ENCODE measurements at regions not wholly inside any gene's neighbourhood (a gene's known extent, or its start where the extent isn't known, plus 50 kb on each side); places are given as distances from the start of the nearest gene placed in this dataset.

DNA sequence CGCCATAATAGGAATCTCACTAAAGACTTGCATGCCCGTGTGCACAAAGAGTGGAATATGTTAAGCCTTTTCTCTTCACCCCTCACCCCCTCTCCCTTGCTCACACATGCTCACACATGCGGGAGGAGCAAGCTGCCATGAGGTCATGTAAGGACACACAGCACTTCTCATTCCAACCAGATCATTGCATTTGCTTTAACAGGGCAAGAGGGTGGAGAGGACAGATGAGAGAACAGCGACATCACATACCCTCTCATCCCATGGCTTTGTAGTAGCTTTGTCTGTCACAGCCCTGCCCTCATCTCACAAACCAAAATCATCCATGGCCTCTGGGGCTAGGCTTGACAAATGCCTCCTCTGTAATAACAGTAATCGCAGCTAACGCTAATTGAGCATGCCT is 145.6 kb upstream of the FRY start:
- no peaks in the 10 kb centered on the region for H3K9me3 ChIP-seq
- H3K27me3 ChIP-seq, result no peaks in the 10 kb centered on the region
- H3K4me3 ChIP-seq, result no peak overlapping the region
- no peaks in the 10 kb centered on the region for H3K36me3 ChIP-seq
- DNase-seq, result no peak

DNA sequence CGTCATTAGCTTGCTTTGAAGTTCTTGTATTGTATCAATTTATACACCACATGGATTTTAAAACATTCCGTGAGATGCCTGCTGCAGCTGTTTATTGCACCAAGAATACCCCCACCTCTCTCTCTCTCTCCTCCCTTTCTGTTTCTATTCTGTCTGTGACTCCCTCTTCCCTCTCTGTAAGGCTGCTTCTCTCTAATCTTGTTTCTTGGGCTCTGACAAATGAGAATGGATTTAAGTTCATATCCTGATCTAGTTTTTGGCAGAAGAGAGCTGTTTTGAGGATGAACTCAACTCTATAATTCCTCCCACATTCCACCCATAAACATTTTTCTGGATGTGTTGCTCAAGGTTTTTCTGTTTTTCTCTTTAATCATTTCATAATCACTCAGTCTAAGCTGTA is 144.3 kb upstream of the FRY start:
- no peak for DNase-seq
- no peak overlapping the region for H3K4me3 ChIP-seq
- H3K36me3 ChIP-seq, result no peaks in the 10 kb centered on the region
- H3K9me3 ChIP-seq, result no peaks in the 10 kb centered on the region
- no peaks in the 10 kb centered on the region for H3K27me3 ChIP-seq

DNA sequence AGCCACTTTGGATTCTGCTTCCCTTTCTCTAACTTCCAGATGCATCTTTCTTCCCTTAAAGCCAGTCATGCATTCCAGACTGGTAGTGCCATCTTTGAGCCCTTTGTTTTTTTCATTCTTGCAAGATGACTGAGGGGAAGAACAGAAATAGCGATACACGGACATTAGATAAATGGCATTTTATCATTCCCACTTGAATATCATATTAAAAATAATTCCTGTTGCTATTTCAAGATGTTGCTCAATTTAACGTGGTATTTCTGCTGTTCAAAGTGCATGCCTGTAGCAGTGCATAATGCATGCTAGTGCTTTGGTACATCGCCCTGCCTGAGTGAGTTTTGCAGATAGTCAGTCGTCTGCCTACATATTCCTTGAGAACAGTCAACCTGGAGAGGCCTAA is 140.6 kb upstream of the FRY start:
- Histone ChIP-seq H3K36me3 (no peaks in the 10 kb centered on the region), H3K4me3 (no peak overlapping the region), H3K9me3 (no peaks in the 10 kb centered on the region), H3K27me3 (no peaks in the 10 kb centered on the region)
- no peak for DNase-seq

DNA sequence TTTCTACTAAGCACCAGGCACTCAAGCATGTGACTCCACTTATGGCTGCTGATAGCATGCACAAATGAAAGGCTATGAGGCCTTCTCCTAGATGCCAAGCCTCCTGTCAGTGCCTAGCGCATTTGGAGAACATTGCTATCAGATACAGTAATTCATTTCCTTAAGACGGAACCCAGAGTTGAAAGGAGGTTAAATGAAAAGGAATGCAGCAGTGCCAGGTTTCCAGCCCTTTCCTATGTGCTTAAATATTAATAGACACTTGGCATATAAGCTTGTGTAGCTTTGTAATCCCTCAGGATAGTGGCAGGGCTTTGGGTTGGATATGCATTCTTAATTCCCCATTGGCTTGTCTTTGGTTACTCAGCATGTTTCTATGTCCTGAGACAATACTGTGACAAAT is 140.1 kb upstream of the FRY start:
- no peaks in the 10 kb centered on the region for H3K27me3 ChIP-seq
- DNase-seq, result no peak
- no peaks in the 10 kb centered on the region for H3K9me3 ChIP-seq
- no peaks in the 10 kb centered on the region for H3K36me3 ChIP-seq
- no peak overlapping the region for H3K4me3 ChIP-seq

DNA sequence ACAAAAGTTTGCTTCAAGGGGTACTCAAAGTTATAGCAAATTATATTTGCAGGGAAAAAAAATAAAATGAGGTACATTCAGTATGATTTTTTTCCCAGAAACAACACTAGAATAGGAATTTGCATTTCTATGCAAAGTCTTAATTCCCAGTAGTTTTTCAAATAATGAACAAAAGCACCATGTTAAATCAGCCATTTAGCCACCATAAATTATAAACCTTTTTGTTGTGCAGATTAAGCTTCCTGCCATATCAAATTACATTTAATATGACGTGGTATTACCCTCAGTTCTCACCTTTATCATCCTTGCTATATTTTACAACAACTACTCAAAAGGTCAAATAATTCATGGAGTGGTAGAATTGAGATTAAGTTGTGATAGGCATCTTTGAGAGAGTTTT is 136.6 kb upstream of the FRY start:
- DNase-seq, result no peak
- no peaks in the 10 kb centered on the region for H3K27me3 ChIP-seq
- no peaks in the 10 kb centered on the region for H3K36me3 ChIP-seq
- no peak overlapping the region for H3K4me3 ChIP-seq
- no peaks in the 10 kb centered on the region for H3K9me3 ChIP-seq

DNA sequence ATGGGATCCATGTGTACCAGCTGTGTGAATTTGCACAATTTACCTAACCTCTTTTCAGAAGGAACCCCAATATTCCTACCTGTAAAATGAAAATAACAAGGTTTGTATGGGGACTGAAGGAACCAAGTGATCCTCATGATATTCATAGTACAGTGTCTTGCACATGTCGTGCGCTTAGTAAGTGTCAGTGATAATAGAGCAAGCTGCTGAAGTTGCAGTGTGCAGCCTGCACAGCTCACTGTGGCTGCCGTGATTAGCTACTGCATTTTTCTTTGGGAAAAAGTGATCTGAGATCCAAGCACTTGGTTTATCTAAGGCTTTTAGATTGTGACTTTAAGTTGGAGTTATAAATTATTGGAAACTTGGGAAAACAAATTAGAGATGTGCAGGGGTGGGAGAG is 135.9 kb upstream of the FRY start:
- Histone ChIP-seq H3K9me3 (no peaks in the 10 kb centered on the region), H3K27me3 (no peaks in the 10 kb centered on the region), H3K4me3 (no peak overlapping the region), H3K36me3 (no peaks in the 10 kb centered on the region)
- no peak for DNase-seq

DNA sequence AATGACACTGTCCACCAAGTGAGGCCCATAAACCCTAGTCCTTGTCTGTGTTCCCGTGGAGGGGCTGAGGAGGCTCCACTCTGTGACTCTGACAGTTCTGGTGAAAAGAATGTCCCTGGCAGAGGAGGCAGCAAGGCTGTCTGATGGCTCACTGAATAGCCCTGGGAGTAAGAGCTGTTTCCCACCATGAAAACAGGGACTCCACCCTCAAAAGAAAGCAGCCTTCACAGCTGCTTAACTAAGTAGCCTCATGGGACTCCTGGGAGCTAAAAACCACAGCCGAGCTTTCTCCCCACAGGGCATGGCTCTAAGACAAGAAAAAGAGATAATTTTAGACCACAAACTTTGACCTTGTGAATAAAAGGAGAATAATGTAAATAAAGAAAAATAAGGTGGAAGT is 135.1 kb upstream of the FRY start:
- DNase-seq, result peak; percentile 9
- no peaks in the 10 kb centered on the region for H3K9me3 ChIP-seq

DNA sequence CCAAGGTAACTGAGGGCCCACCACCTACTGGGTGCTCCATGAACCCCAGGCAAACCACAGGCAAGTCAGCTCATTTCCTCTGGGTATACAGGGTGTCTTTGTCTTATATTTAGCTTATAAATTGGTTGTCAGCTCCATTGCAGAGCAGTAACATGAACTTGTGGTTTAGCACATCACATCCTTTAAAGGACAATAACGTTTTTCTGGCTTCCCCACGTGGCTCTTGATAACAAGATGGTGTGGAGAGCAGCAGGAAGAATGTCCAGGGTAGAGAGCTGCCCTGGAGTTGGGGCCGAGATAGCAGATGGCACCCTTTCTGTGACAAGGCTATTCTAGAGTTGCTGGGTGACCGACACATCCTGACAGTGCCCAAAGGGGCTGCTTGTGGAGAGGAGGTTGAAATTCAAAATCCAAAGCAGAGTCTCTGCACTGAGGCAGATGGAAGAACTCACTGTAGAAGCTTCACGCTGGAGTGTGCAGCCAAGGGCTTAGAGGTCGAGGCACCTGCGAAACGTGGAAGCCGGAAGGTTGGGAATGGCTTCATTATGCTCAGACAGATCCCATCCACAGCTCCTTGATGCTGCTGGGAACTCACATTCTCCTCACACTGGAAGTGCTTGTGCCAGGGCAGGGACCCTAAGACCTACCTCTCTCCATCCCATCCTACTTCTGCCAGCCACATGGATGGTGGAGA is 133.0 kb upstream of the FRY start:
- Histone ChIP-seq H3K9me3 (no peaks in the 10 kb centered on the region), H3K27me3 (no peaks in the 10 kb centered on the region), H3K4me3 (no peak overlapping the region), H3K36me3 (no peaks in the 10 kb centered on the region)
- no peak for DNase-seq

More for the DNA sequence above, 135.1 kb upstream of the FRY start:
- H3K27me3 ChIP-seq, result no peaks in the 10 kb centered on the region
- H3K4me3 ChIP-seq, result no peak overlapping the region
- H3K36me3 ChIP-seq, result no peaks in the 10 kb centered on the region

DNA sequence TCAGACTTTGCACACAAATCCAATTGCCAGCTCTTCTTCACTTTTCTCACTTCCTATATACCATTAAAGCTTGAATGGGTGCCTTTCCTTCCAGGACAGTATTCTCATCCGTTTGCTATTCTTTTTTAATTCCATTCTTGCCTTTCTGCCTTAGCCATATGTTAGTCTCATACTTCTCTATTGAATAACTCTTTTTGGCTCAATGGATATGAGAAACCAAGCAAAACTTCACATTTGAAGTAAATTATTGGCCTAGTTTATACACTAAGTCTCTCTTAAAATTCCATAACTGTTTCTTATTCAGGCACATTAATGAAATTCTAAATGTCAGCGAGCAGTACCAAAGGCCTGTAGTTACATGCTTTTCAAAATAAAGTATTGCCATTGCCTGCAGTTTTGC is 129.6 kb upstream of the FRY start:
- no peaks in the 10 kb centered on the region for H3K36me3 ChIP-seq
- no peak overlapping the region for H3K4me3 ChIP-seq
- H3K9me3 ChIP-seq, result no peaks in the 10 kb centered on the region
- H3K27me3 ChIP-seq, result no peaks in the 10 kb centered on the region
- no peak for DNase-seq

DNA sequence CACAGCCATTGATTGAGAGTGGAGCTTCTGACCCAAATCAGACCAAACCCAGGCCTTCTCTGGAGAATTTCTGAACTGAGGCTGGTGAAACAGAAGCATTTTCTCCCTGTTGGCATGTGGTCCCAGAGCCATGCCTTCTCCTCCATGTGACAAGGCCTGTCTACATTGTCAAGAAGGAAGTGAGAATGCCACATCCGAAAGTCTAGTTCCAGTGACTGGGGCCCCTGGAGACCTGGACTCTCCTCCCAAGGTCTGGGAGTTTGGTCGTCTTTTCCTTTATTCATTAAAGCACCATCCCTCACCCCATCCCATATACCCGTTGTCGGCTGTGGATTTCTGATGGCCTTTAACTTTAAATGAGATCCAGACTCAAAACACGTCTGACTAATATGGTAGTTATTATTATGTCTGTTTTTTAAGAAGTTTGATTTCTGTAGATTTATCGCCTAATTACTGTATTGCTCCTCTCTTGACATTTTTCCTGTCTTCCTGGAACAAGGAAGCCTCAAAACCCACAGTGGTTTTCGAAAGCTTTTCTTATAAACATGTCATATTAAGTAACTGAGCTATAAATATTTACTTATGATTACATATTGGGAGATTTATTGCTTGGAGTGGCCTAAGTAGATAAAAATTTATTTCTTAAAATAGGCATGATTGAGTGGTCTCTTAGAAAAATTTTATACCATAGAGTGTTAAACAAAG is 128.3 kb upstream of the FRY start:
- Histone ChIP-seq H3K27me3 (no peaks in the 10 kb centered on the region), H3K4me3 (no peak overlapping the region), H3K9me3 (no peaks in the 10 kb centered on the region), H3K36me3 (no peaks in the 10 kb centered on the region)
- DNase-seq, result no peak

DNA sequence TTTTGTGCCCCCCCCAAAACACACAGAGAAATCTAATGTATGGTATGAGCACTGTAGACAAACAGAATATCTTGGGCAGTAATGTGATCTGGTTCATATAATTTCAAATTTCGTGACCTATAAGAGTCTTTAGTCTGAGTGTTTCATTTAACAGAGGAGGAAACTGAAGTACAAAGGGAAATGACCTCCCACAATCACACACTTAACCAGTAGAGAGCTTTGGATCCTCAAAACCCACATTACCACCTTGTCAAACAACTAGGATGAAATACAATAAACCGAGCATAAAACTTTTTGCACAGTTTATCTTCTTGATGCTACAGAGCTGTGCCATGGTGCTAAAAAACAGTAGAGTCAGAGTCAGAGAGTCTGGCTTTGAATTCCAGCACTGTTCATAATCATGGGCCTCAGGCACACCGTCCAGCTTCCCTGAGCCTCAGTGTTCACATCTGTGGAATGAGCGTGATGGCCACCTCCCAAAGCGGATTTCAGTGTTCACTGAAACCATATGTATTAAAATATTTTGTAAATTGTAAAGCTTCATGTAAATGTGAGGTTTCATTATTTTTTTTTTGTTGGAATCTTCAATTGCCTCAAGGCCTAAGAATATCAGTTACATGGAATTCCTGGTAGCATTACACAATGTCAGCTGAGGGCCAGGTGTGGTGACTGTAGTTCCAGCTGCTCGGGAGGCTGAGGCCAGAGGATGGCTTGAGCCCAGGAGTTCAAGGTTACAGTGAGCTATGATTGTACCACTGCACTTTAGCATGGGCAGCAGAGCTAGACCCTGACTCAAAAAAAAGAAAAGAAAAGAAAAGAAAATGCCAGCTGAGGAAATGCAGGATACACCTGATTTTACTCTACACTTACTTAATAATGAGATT is 126.4 kb upstream of the FRY start:
- H3K9me3 ChIP-seq, result no peaks in the 10 kb centered on the region
- no peaks in the 10 kb centered on the region for H3K27me3 ChIP-seq
- no peak overlapping the region for H3K4me3 ChIP-seq
- H3K36me3 ChIP-seq, result no peaks in the 10 kb centered on the region
- no peak for DNase-seq

DNA sequence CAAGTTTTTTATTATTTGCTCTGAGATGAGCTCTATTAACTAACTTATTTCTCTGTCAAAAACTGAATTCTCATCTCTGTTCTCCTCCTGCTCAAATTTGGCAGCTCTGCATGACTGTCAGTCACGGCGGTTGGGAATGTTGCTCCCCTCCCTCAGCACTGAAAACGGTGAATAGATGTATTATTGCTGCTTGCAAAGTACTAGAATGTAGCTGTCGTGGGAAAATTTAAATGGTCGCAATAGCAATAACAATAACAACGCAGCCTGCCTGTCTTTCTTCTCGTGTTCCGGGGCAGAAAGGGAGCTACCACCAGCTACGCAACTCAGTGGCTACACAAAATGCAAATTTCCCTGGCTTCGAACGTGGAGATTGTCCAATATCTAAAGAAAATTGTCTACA is 125.6 kb upstream of the FRY start:
- no peak overlapping the region for H3K4me3 ChIP-seq
- no peaks in the 10 kb centered on the region for H3K27me3 ChIP-seq

DNA sequence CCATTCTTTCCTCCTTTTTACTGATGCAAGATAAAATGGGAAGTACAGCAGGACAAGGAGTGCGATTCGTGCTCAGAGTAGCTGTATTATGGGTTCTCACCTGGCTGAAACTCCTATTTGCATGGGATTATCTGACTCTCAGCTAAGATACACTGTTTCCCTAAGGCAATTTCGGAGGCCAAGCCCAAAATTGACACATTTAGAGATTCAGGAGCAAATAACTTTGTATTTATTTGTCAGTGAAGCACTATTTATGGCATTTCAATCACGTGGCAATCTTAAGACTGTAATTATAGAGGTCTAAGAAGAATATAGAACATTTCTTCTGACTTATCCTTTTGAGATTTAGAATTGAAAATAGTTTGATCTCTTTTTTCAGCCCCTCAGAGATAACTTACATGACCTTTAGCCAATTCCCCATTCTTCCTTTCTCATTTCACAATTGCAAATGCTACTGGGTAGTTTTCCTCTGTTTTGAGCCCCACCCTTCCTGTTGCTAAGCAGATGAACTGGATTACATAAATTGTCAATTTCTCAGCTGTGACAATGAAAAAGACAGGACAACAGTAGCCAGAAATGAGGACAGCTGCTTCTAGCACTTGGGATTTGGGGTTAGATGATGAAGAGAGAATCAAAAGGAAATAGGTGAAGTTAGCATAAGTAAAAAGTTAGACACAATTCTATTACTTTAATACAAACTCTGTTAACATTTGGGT is 122.7 kb upstream of the FRY start:
- no peak for DNase-seq
- Histone ChIP-seq H3K36me3 (no peaks in the 10 kb centered on the region), H3K9me3 (no peaks in the 10 kb centered on the region), H3K27me3 (no peaks in the 10 kb centered on the region), H3K4me3 (no peak overlapping the region)

More for the DNA sequence above, 125.6 kb upstream of the FRY start:
- no peaks in the 10 kb centered on the region for H3K9me3 ChIP-seq
- no peaks in the 10 kb centered on the region for H3K36me3 ChIP-seq
- DNase-seq, result no peak

DNA sequence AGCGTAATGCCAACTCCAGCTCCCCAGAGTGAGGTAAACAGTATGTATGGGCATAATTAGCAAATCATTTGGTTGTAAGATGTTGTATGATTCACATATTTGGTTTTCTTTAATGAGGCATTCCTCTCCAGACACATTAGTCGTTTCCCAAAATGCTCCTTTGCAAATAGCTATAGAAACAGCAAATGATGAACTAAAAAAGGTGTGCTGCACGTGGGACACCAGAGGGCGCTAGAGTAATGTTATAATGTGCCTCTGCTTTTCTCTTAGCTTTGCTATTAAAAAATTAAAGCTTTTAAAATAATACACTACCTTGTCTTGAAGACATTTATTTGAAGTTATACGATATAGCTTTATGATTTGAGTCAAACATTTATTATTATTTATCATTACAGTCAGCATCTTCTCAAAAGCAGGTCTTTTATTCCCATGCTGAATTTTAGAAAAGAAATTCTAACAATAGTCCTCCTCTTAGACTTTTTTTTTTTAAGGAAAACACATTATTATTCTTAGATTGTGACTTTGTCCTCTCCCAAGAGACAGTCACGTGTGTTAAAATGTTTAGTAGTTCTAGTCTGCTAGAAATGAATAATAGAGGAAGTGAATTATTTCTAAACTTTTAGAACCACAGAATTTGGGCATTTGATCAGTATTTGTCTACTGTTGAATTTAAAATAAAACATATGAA is 121.6 kb upstream of the FRY start:
- peak; percentile 23 for DNase-seq
- H3K4me3 ChIP-seq, result no peak overlapping the region
- no peaks in the 10 kb centered on the region for H3K27me3 ChIP-seq
- no peaks in the 10 kb centered on the region for H3K36me3 ChIP-seq
- H3K9me3 ChIP-seq, result no peaks in the 10 kb centered on the region

DNA sequence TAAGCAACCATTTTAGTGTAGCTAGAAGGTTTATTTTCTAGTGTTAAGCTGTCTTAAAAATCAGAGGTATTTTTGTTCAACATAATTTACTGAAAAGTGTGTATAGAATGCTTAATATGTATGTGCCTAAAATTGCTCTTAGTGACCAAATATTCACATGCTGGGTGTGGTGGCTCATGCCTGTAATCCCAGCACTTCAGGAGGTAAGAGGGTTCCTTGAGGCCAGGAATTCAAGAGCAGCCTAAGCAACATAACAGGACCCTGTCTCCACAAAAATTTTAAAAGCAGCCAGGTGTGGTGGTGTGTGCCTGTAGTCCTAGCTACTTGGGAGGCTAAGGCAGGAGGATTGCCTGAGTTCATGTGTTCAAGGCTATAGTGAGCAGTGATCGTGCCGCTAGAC is 120.9 kb upstream of the FRY start:
- H3K4me3 ChIP-seq, result no peak overlapping the region
- no peaks in the 10 kb centered on the region for H3K36me3 ChIP-seq
- H3K27me3 ChIP-seq, result no peaks in the 10 kb centered on the region
- DNase-seq, result no peak
- H3K9me3 ChIP-seq, result no peaks in the 10 kb centered on the region

DNA sequence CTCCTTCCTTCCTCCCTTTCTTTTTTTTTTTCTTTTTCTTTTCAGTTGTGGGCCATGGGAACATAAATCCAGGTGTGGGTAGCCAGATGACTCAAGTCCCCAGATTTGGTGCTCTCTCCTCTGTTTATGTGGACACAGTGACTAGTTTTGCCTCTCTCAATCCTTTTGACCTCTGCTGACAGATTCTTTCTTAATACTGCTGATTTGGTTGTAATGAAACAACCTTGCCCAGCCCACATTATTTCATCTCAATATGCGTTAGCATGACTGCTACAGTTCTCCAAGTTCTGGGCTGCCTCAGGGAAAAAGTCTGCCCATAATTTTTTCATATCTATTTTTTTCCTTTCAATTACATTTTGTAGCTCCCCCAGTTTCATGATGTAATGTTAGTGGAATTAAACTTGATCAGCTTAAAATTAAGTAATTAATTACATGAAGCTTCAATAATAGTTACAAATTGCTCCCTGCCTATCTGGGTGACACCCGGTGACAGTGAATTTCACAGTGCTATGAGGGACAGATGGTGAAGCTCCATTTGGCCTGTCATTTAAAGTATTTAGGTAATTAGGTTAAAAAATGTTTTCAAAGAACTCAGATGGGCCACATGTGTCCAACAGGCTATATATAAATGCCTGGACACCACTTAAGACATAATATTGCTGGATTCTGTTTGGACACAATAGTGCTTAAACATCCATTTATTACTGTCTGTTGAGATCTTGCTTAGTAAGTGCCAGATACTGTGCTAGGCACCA is 118.8 kb upstream of the FRY start:
- no peak for DNase-seq
- no peaks in the 10 kb centered on the region for H3K36me3 ChIP-seq
- no peaks in the 10 kb centered on the region for H3K27me3 ChIP-seq
- H3K9me3 ChIP-seq, result no peaks in the 10 kb centered on the region
- no peak overlapping the region for H3K4me3 ChIP-seq

Measured in MG63 (cell line).